ENCODE measurements at regions not wholly inside any gene's neighbourhood (a gene's known extent, or its start where the extent isn't known, plus 50 kb on each side); places are given as distances from the start of the nearest gene placed in this dataset.
A peak's percentile ranks its signal among the peaks of the same experiment; 100 is the strongest.

- H3K4me2 ChIP-seq (ENCODE audit: unreplicated experiment), result no peak overlapping the region
- H2AFZ ChIP-seq, result no peak overlapping the region
- no peaks in the 10 kb centered on the region for H3K4me1 ChIP-seq (ENCODE audit: insufficient read depth)
- no peaks in the 10 kb centered on the region for H3K36me3 ChIP-seq (ENCODE audit: low read depth)
- DNase-seq, result peak; percentile 1
- H3K27ac ChIP-seq, result no peak overlapping the region
- in situ Hi-C loops (cut with MboI), result no loop called here
- no peak overlapping the region for H3K4me3 ChIP-seq
- no peak overlapping the region for H3K9ac ChIP-seq
- 0% methylated on average over 1 of the region's 1 CpG for WGBS, 2 experiments (ENCODE audit: low coverage in 1 of 2, low lambda C conversion rate in 2 of 2, missing lambda C conversion rate in 2 of 2)
- no peaks in the 10 kb centered on the region for H3K27me3 ChIP-seq (replicated peaks; ENCODE audit: insufficient read depth)
- H3K79me2 ChIP-seq (ENCODE audit: insufficient read depth), result no peaks in the 10 kb centered on the region
- H4K20me1 ChIP-seq (ENCODE audit: insufficient read depth), result no peaks in the 10 kb centered on the region
- TF ChIP-seq EZH2 (IDR thresholded peaks at IDR 0.05; ENCODE audit: insufficient read depth, poor library complexity, severe bottlenecking) (no peak), EZH2phosphoT487 (IDR thresholded peaks at IDR 0.05; ENCODE audit: insufficient read depth, low read depth) (no peak)
- H3F3A ChIP-seq (ENCODE audit: insufficient read depth), result no peaks in the 10 kb centered on the region
- no peaks in the 10 kb centered on the region for H3K9me3 ChIP-seq (ENCODE audit: low read depth)
- no peaks in the 10 kb centered on the region for H3K9me2 ChIP-seq (ENCODE audit: insufficient read depth)
Measured at GRCh38 chr13:68439817-68440216, 1209.7 kb upstream of the PCDH9 start.

GRCh38 chr13:68428292-68428691, 1198.2 kb upstream of the PCDH9 start:
- H3K27ac ChIP-seq, result no peak overlapping the region
- no peaks in the 10 kb centered on the region for H3K36me3 ChIP-seq (ENCODE audit: low read depth)
- H4K20me1 ChIP-seq (ENCODE audit: insufficient read depth), result no peaks in the 10 kb centered on the region
- H3K4me2 ChIP-seq (ENCODE audit: unreplicated experiment), result no peak overlapping the region
- H3K9me3 ChIP-seq (ENCODE audit: low read depth), result no peaks in the 10 kb centered on the region
- H3K4me3 ChIP-seq, result no peak overlapping the region
- H3F3A ChIP-seq (ENCODE audit: insufficient read depth), result no peaks in the 10 kb centered on the region
- TF ChIP-seq EZH2 (IDR thresholded peaks at IDR 0.05; ENCODE audit: insufficient read depth, poor library complexity, severe bottlenecking) (no peak), EZH2phosphoT487 (IDR thresholded peaks at IDR 0.05; ENCODE audit: insufficient read depth, low read depth) (no peak)
- H3K4me1 ChIP-seq (ENCODE audit: insufficient read depth), result no peaks in the 10 kb centered on the region
- no peak overlapping the region for H2AFZ ChIP-seq
- 32 to 36% methylated on average over 4 of the region's 4 CpGs for WGBS, 2 experiments (ENCODE audit: low coverage in 1 of 2, low lambda C conversion rate in 2 of 2, missing lambda C conversion rate in 2 of 2)
- H3K79me2 ChIP-seq (ENCODE audit: insufficient read depth), result no peaks in the 10 kb centered on the region
- H3K27me3 ChIP-seq (replicated peaks; ENCODE audit: insufficient read depth), result no peaks in the 10 kb centered on the region
- in situ Hi-C loops (cut with MboI), result no loop called here
- no peaks in the 10 kb centered on the region for H3K9me2 ChIP-seq (ENCODE audit: insufficient read depth)
- H3K9ac ChIP-seq, result no peak overlapping the region
- no peak for DNase-seq

- no peaks in the 10 kb centered on the region for H3F3A ChIP-seq (ENCODE audit: insufficient read depth)
Measured at GRCh38 chr13:68417801-68418200, 1187.7 kb upstream of the PCDH9 start.

GRCh38 chr13:68410007-68410406, 1179.9 kb upstream of the PCDH9 start:
- H3K4me2 ChIP-seq (ENCODE audit: unreplicated experiment), result no peak overlapping the region
- no peaks in the 10 kb centered on the region for H3K4me1 ChIP-seq (ENCODE audit: insufficient read depth)
- H2AFZ ChIP-seq, result no peak overlapping the region
- no peak overlapping the region for H3K4me3 ChIP-seq
- no peaks in the 10 kb centered on the region for H3K9me2 ChIP-seq (ENCODE audit: insufficient read depth)
- H3K27me3 ChIP-seq (replicated peaks; ENCODE audit: insufficient read depth), result no peaks in the 10 kb centered on the region
- no peak for DNase-seq
- no peaks in the 10 kb centered on the region for H3K79me2 ChIP-seq (ENCODE audit: insufficient read depth)
- no peak overlapping the region for H3K27ac ChIP-seq
- H4K20me1 ChIP-seq (ENCODE audit: insufficient read depth), result no peaks in the 10 kb centered on the region
- H3K9me3 ChIP-seq (ENCODE audit: low read depth), result peaks cover 5% of the 10 kb centered on the region
- H3K36me3 ChIP-seq (ENCODE audit: low read depth), result no peaks in the 10 kb centered on the region
- WGBS, 2 experiments (ENCODE audit: low coverage in 1 of 2, low lambda C conversion rate in 2 of 2, missing lambda C conversion rate in 2 of 2), result 7 to 8% methylated on average over 1 of the region's 1 CpG
- TF ChIP-seq EZH2phosphoT487 (IDR thresholded peaks at IDR 0.05; ENCODE audit: insufficient read depth, low read depth), result no peak
- TF ChIP-seq EZH2 (IDR thresholded peaks at IDR 0.05; ENCODE audit: insufficient read depth, poor library complexity, severe bottlenecking), result no peak
- in situ Hi-C loops (cut with MboI), result no loop called here
- no peaks in the 10 kb centered on the region for H3F3A ChIP-seq (ENCODE audit: insufficient read depth)
- no peak overlapping the region for H3K9ac ChIP-seq

More at GRCh38 chr13:68417801-68418200, 1187.7 kb upstream of the PCDH9 start:
- Histone ChIP-seq H3K36me3 (ENCODE audit: low read depth) (0 out of 2 replicates have a peak, but pooled peaks cover under 1% of the 10 kb centered on the region), H3K9me2 (ENCODE audit: insufficient read depth) (no peaks in the 10 kb centered on the region), H3K9ac (no peak overlapping the region), H3K4me2 (ENCODE audit: unreplicated experiment) (no peak overlapping the region), H3K27ac (no peak overlapping the region), H3K4me1 (ENCODE audit: insufficient read depth) (no peaks in the 10 kb centered on the region), H3K79me2 (ENCODE audit: insufficient read depth) (no peaks in the 10 kb centered on the region), H4K20me1 (ENCODE audit: insufficient read depth) (no peaks in the 10 kb centered on the region), H3K4me3 (no peak overlapping the region), H3K27me3 (replicated peaks; ENCODE audit: insufficient read depth) (no peaks in the 10 kb centered on the region), H3K9me3 (ENCODE audit: low read depth) (peaks cover 3% of the 10 kb centered on the region), H2AFZ (no peak overlapping the region)
- no peak for DNase-seq
- in situ Hi-C loops (cut with MboI), result no loop called here
- TF ChIP-seq EZH2 (IDR thresholded peaks at IDR 0.05; ENCODE audit: insufficient read depth, poor library complexity, severe bottlenecking), result no peak
- TF ChIP-seq EZH2phosphoT487 (IDR thresholded peaks at IDR 0.05; ENCODE audit: insufficient read depth, low read depth), result no peak
- WGBS, 2 experiments (ENCODE audit: low coverage in 1 of 2, low lambda C conversion rate in 2 of 2, missing lambda C conversion rate in 2 of 2), result 1 to 4% methylated on average over 3 of the region's 3 CpGs

GRCh38 chr13:68390987-68391386, 1160.9 kb upstream of the PCDH9 start:
- Histone ChIP-seq H3K4me1 (ENCODE audit: insufficient read depth) (no peaks in the 10 kb centered on the region), H3K79me2 (ENCODE audit: insufficient read depth) (no peaks in the 10 kb centered on the region), H2AFZ (no peak overlapping the region), H3K4me2 (ENCODE audit: unreplicated experiment) (no peak overlapping the region), H3K36me3 (ENCODE audit: low read depth) (no peaks in the 10 kb centered on the region), H3K9me2 (ENCODE audit: insufficient read depth) (no peaks in the 10 kb centered on the region), H3K9ac (no peak overlapping the region), H4K20me1 (ENCODE audit: insufficient read depth) (no peaks in the 10 kb centered on the region), H3K27me3 (replicated peaks; ENCODE audit: insufficient read depth) (no peaks in the 10 kb centered on the region), H3K4me3 (no peak overlapping the region), H3K27ac (no peak overlapping the region), H3K9me3 (ENCODE audit: low read depth) (no peaks in the 10 kb centered on the region), H3F3A (ENCODE audit: insufficient read depth) (no peaks in the 10 kb centered on the region)
- WGBS, 2 experiments (ENCODE audit: low coverage in 1 of 2, low lambda C conversion rate in 2 of 2, missing lambda C conversion rate in 2 of 2), result 23 to 35% methylated on average over 5 of the region's 5 CpGs
- TF ChIP-seq EZH2phosphoT487 (IDR thresholded peaks at IDR 0.05; ENCODE audit: insufficient read depth, low read depth) (no peak), EZH2 (IDR thresholded peaks at IDR 0.05; ENCODE audit: insufficient read depth, poor library complexity, severe bottlenecking) (no peak)
- DNase-seq, result no peak
- in situ Hi-C loops (cut with MboI), result no loop called here

Data from GM23248 (cell line).